Lower leg skin (tissue), 4 donors: ENCODE measurements at regions not wholly inside any gene's neighbourhood (a gene's known extent, or its start where the extent isn't known, plus 50 kb on each side); places are given as distances from the start of the nearest gene placed in this dataset.
A peak's percentile ranks its signal among the peaks of the same experiment; 100 is the strongest.

ENCODE experiments used
- DNase-seq, 2 donors: peaks; one replicate each; pipeline ENCODE4 v3.0.0-alpha.2; 2019; ENCODE audit warnings: low spot score in 2 of 2
- H3K4me3 ChIP-seq: fragments of 200-600 bp; sonication (generic); 2 replicates; pipeline ENCODE4 v1.5.1; 2017; ENCODE audit warnings: mild to moderate bottlenecking, low read depth; ENCODE audit not compliant: poor library complexity, severe bottlenecking
- POLR2A ChIP-seq, 2 donors: fragments of 450-650 bp; IDR thresholded peaks; one replicate each; pipeline ENCODE4 v1.6.1; 2016 to 2017; ENCODE audit warnings: antibody characterized with exemption in 2 of 2, mild to moderate bottlenecking in 1 of 2, moderate library complexity in 1 of 2
- WGBS, 2 donors: methylation state at CpG; one replicate each; pipeline ENCODE4 v1.1.5; 2018; 5-methylcytosine and 5-hydroxymethylcytosine counted together
- intact Hi-C: fragments of 100-400 bp; cut with DNase I; formaldehyde crosslinking; loops from one replicate; pipeline ENCODE4 v1.15.0; 2023; ENCODE audit warnings: low total_unique reads
- TF ChIP-seq, protein P1 (sequence below), 3 donors: fragments of 450-650 bp; IDR thresholded peaks; one replicate each; pipeline ENCODE4 v1.5.1; 2016; ENCODE audit warnings: antibody characterized with exemption in 3 of 3, mild to moderate bottlenecking in 3 of 3, moderate library complexity in 2 of 3

DNA sequence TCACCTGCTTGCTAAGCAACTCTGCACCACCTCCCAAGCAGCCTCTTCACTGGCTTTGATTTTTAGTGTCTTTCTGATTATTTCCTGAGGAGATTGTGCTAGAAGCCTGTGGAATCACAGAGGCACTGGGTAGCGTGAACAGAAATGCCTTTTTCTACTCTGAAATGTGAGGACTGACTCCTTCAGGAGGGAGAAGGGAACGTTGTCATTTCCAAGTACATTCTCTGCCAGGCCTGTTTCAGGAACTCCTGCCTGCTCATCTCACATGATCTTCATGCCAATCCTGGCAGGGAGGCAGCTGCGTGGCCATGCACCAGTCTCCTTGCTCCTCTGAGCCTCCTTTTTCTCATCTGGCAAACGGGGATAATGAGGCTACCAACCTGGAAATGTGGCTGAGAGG lies 49.8 kb upstream of the PRDM11 start:
- TF ChIP-seq, protein P1, sequence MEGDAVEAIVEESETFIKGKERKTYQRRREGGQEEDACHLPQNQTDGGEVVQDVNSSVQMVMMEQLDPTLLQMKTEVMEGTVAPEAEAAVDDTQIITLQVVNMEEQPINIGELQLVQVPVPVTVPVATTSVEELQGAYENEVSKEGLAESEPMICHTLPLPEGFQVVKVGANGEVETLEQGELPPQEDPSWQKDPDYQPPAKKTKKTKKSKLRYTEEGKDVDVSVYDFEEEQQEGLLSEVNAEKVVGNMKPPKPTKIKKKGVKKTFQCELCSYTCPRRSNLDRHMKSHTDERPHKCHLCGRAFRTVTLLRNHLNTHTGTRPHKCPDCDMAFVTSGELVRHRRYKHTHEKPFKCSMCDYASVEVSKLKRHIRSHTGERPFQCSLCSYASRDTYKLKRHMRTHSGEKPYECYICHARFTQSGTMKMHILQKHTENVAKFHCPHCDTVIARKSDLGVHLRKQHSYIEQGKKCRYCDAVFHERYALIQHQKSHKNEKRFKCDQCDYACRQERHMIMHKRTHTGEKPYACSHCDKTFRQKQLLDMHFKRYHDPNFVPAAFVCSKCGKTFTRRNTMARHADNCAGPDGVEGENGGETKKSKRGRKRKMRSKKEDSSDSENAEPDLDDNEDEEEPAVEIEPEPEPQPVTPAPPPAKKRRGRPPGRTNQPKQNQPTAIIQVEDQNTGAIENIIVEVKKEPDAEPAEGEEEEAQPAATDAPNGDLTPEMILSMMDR (IDR thresholded peaks at IDR 0.05), result no peak
- no peak for TF ChIP-seq POLR2A (IDR thresholded peaks at IDR 0.05)
- intact Hi-C loops, result no loop called here
- 52 to 53% methylated on average over 4 of the region's 4 CpGs for WGBS, 2 donors
- peak; percentile 15 to 73 for DNase-seq
- H3K4me3 ChIP-seq, result no peak overlapping the region
